DOHH2 (cell line): ENCODE measurements at regions not wholly inside any gene's neighbourhood (a gene's known extent, or its start where the extent isn't known, plus 50 kb on each side); places are given as distances from the start of the nearest gene placed in this dataset.

Experiments used
- CTCF ChIP-seq: fragments of 200-600 bp; sonication (generic); IDR thresholded peaks from one replicate; pipeline ENCODE4 v1.5.1; 2014; ENCODE audit warnings: antibody characterized with exemption, mild to moderate bottlenecking, low read depth, low read length; ENCODE audit not compliant: poor library complexity, severe bottlenecking
- EZH2phosphoT487 ChIP-seq: fragments of 200-600 bp; sonication (generic); IDR thresholded peaks from 2 replicates; pipeline ENCODE4 v1.6.1; 2017; ENCODE audit warnings: borderline replicate concordance, mild to moderate bottlenecking, antibody characterized with exemption, low read length, moderate library complexity, mixed read lengths

- no peak for TF ChIP-seq CTCF
- TF ChIP-seq EZH2phosphoT487, result no peak
These were observed 155.5 kb downstream of the GOLIM4 start for GRCh38 chr3:167940241-167940640.
